ENCODE measurements at regions not wholly inside any gene's neighbourhood (a gene's known extent, or its start where the extent isn't known, plus 50 kb on each side); places are given as distances from the start of the nearest gene placed in this dataset.

DNA sequence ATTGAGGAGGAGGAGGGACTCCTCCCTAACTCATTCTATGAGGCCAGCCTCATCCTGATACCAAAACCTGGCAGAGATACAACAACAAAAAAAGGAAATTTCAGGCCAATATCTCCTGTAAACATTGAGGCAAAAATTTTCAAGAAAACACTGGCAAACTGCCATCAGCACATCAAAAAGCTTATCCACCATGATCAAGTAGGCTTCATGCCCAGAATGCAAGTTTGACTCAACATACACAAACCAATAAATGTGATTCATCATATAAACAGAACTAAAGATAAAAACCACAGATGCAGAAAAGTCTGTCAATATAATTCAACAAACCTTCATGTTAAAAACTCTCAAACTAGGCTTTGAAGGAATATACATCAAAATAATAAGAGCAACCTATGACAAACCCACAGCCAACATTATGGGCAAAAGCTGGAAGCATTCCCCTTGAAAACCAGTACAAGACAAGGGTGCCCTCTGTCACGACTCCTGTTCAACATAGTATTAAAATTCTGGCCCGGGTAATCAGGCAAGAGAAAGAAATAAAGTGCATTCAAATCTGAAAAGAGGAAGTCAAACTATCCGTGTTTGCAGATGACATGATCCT is 1014.3 kb downstream of the CBLN2 start:
- no peaks in the 10 kb centered on the region for H3K27me3 Mint-ChIP-seq (ENCODE audit: low read depth)
- H3K36me3 Mint-ChIP-seq (ENCODE audit: low read depth) = no peaks in the 10 kb centered on the region
- H3K27ac Mint-ChIP-seq = peak overlapping the region in 1 of 3 experiments; percentile 19
- H3K4me1 Mint-ChIP-seq = no peaks in the 10 kb centered on the region
- H3K9me3 Mint-ChIP-seq = no peaks in the 10 kb centered on the region
- TF ChIP-seq, protein P1, sequence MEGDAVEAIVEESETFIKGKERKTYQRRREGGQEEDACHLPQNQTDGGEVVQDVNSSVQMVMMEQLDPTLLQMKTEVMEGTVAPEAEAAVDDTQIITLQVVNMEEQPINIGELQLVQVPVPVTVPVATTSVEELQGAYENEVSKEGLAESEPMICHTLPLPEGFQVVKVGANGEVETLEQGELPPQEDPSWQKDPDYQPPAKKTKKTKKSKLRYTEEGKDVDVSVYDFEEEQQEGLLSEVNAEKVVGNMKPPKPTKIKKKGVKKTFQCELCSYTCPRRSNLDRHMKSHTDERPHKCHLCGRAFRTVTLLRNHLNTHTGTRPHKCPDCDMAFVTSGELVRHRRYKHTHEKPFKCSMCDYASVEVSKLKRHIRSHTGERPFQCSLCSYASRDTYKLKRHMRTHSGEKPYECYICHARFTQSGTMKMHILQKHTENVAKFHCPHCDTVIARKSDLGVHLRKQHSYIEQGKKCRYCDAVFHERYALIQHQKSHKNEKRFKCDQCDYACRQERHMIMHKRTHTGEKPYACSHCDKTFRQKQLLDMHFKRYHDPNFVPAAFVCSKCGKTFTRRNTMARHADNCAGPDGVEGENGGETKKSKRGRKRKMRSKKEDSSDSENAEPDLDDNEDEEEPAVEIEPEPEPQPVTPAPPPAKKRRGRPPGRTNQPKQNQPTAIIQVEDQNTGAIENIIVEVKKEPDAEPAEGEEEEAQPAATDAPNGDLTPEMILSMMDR (IDR thresholded peaks at IDR 0.05; ENCODE audit: unreplicated experiment in 3 of 3) = no peak
- no peak overlapping the region for H3K4me3 Mint-ChIP-seq

DNA sequence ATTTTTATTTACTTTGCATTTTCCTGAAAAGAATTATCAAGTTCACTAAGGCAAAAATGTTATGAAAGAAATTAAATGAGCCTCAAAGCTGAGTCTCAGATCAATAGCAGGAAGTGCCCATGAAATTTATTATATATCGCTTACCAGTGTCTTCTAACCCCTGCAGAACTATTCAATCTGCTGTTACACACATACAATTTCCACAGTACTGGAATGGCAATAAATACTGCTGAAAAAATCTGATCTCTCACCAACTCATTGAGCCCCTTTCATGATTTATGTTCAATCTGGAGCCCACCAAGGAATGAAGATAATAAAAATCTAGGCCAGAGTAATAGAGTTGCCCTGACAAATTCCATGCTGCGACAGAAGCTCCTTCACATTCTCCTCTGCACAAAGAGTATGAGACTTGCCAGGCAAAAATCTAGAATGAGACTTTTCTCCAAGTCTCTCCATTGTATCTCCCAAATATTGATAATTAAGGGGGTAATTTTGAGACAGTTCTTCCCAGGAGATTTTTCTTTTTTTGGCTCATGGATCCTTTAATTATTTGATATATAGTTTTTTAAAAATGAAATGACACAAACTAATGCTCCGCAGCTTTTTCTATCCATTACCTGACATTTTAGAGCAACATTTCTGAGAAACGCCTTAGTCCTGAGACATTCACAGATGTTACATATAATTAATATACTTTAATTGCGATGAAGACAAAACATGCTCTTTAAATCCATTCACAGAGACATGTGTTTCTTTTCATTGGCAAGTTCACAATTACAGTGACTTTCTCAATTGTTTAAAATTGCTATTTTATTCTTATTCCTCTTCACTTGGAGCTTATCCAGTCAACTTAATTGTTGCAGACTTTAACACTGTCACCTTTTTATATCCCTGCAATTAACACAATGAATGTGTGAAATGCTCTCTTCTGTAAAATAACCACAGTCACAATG is 1020.4 kb downstream of the CBLN2 start:
- Mint-ChIP-seq H3K9me3 (no peaks in the 10 kb centered on the region), H3K36me3 (ENCODE audit: low read depth) (no peaks in the 10 kb centered on the region), H3K27me3 (ENCODE audit: low read depth) (no peaks in the 10 kb centered on the region), H3K27ac (no peak overlapping the region), H3K4me3 (no peak overlapping the region), H3K4me1 (no peaks in the 10 kb centered on the region)
- TF ChIP-seq, protein P1 (IDR thresholded peaks at IDR 0.05; ENCODE audit: unreplicated experiment in 3 of 3) = no peak

DNA sequence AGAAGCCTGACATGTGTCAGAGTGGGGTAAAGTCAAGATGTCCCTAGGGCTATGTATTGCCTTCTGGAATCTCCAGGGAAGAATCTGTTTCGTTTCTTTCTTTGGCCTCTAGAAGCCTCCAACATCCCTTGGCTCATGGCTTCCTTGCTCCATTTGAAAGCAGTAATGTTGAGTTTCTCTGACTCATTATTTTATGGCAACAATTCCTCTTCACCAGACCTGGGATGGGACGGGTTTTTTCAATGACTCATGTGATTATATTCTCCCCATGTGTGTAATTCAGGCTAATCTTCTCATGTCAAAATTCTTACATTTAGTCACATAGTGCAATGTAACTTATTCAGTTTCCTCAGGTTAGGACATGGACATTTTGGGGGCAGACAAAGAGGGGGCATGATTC is 1038.6 kb downstream of the CBLN2 start:
- Mint-ChIP-seq H3K27me3 (ENCODE audit: low read depth) (no peaks in the 10 kb centered on the region), H3K9me3 (no peaks in the 10 kb centered on the region), H3K4me3 (no peak overlapping the region), H3K36me3 (ENCODE audit: low read depth) (no peaks in the 10 kb centered on the region), H3K4me1 (no peaks in the 10 kb centered on the region), H3K27ac (no peak overlapping the region)
- TF ChIP-seq, protein P1 (IDR thresholded peaks at IDR 0.05; ENCODE audit: unreplicated experiment in 3 of 3) = no peak

DNA sequence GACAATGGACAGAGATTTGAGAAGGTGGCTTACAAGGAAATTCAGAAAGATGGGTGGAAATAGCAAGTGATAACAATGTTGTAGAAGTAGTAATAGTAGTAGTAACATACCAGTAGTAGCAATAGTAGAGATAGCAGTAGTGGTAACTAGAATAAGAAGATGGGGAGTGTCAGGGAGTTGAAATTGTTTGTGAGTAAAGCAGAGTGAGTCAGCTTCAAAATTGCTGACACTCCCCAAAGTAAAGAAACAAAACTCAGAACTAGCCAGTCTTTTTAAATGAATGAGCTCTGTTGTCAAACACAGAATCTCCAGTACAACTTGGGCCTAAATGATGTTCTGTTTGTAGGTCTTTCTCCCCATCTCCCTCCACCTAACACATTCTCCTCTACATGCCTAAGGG is 1040.9 kb downstream of the CBLN2 start:
- Mint-ChIP-seq H3K4me1 (no peaks in the 10 kb centered on the region), H3K36me3 (ENCODE audit: low read depth) (no peaks in the 10 kb centered on the region), H3K4me3 (no peak overlapping the region), H3K27ac (no peak overlapping the region), H3K9me3 (no peaks in the 10 kb centered on the region), H3K27me3 (ENCODE audit: low read depth) (no peaks in the 10 kb centered on the region)
- TF ChIP-seq, protein P1 (IDR thresholded peaks at IDR 0.05; ENCODE audit: unreplicated experiment in 3 of 3) = no peak

DNA sequence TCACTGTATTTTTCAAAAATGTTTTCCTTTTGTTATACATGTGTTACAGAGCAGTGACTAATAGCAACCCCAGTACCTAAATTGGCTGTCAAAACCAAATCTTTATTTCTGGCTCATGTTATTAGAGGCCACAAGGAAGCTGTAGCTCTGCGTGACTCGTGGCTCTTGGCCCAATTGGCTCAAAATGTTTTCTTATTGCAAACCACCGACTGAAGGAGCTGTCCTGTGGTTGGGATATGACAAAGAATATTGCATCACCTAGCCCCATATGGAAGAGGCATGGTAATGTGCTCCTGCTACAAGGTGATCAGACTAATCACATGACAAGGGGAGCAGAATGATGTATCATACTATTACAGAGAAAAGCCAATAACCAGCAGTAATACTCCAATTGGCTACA is 1058.5 kb downstream of the CBLN2 start:
- H3K36me3 Mint-ChIP-seq (ENCODE audit: low read depth) = no peaks in the 10 kb centered on the region
- peaks cover 3% of the 10 kb centered on the region for H3K9me3 Mint-ChIP-seq
- no peak overlapping the region for H3K4me3 Mint-ChIP-seq
- H3K4me1 Mint-ChIP-seq = no peaks in the 10 kb centered on the region
- TF ChIP-seq, protein P1 (IDR thresholded peaks at IDR 0.05; ENCODE audit: unreplicated experiment in 3 of 3) = no peak
- H3K27me3 Mint-ChIP-seq (ENCODE audit: low read depth) = no peaks in the 10 kb centered on the region
- no peak overlapping the region for H3K27ac Mint-ChIP-seq
